ENCODE measurements at regions not wholly inside any gene's neighbourhood (a gene's known extent, or its start where the extent isn't known, plus 50 kb on each side); places are given as distances from the start of the nearest gene placed in this dataset.
"Not testable (repeated sequence)": the region's sequence is repeated elsewhere in the genome, so short reads cannot be mapped to it uniquely, and the experiment has no call there.

DNA sequence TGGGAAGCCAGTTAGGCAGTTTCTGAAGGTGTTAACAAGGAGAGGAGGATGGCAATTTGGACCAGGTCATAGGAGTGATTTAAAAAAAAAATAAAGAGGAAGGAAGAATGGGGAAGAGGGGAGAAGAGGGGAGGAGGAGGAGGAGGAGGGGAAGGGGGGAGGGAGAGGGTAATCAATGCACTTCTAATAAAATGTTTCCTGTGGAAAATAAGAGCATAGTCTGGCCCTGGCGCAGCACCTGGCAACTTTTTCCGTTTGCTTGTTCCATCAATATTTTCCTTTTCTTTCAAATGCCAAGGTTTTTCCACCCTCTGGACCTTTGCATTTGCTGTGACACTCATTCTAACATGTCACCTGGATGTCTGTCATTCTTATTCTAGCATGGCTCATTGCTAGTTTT lies 308.2 kb downstream of the PPP1R3A start:
- H3K4me1 ChIP-seq = no peaks in the 10 kb centered on the region
- Mint-ChIP-seq H3K4me3 (no peak overlapping the region), H3K9me3 (no peaks in the 10 kb centered on the region), H3K27me3 (ENCODE audit: insufficient read depth, low read depth) (no peaks in the 10 kb centered on the region), H3K36me3 (no peaks in the 10 kb centered on the region), H3K4me1 (no peaks in the 10 kb centered on the region), H3K27ac (no peak overlapping the region)
- H3K27ac ChIP-seq = no peak overlapping the region
- no peaks in the 10 kb centered on the region for H3K79me2 ChIP-seq (ENCODE audit: low read depth)
- H4K20me1 ChIP-seq (ENCODE audit: low read depth) = no peaks in the 10 kb centered on the region
- no peak overlapping the region for H2AFZ ChIP-seq (replicated peaks)
- no peak for DNase-seq (ENCODE audit: low spot score)
- no peaks in the 10 kb centered on the region for H3F3A ChIP-seq (ENCODE audit: low read depth)
- no peak overlapping the region for H3K4me3 ChIP-seq
- no peaks in the 10 kb centered on the region for H3K27me3 ChIP-seq
- H3K9ac ChIP-seq = no peak overlapping the region
- H3K9me3 ChIP-seq (ENCODE audit: low read depth) = no peaks in the 10 kb centered on the region
- TF ChIP-seq EZH2phosphoT487 (IDR thresholded peaks at IDR 0.05) = no peak
- no peak for TF ChIP-seq EZH2 (IDR thresholded peaks at IDR 0.05)
- TF ChIP-seq, protein P1, sequence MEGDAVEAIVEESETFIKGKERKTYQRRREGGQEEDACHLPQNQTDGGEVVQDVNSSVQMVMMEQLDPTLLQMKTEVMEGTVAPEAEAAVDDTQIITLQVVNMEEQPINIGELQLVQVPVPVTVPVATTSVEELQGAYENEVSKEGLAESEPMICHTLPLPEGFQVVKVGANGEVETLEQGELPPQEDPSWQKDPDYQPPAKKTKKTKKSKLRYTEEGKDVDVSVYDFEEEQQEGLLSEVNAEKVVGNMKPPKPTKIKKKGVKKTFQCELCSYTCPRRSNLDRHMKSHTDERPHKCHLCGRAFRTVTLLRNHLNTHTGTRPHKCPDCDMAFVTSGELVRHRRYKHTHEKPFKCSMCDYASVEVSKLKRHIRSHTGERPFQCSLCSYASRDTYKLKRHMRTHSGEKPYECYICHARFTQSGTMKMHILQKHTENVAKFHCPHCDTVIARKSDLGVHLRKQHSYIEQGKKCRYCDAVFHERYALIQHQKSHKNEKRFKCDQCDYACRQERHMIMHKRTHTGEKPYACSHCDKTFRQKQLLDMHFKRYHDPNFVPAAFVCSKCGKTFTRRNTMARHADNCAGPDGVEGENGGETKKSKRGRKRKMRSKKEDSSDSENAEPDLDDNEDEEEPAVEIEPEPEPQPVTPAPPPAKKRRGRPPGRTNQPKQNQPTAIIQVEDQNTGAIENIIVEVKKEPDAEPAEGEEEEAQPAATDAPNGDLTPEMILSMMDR (IDR thresholded peaks at IDR 0.05) = no peak
- no peaks in the 10 kb centered on the region for H3K36me3 ChIP-seq
- no peak overlapping the region for H3K4me2 ChIP-seq

DNA sequence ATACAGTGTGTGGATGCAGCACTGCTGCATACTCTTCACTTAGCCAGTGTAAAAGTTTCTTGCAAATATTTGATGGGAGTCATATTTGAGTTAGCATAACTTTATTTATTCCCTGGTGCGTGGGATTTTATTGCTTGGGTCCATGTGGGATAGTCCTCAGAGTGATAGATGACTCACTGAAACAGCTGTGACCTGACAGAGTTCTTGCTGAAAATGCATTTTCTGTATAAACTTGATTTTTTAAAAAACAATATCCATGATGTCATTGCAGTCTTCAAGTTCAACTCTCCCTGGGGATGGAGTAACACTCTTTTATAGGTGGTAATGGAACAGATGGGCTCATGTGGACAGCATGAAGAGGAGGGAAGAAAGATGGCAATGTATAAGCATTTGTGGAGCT lies 310.0 kb downstream of the PPP1R3A start:
- Mint-ChIP-seq H3K36me3 (no peaks in the 10 kb centered on the region), H3K27me3 (ENCODE audit: insufficient read depth, low read depth) (no peaks in the 10 kb centered on the region), H3K4me3 (no peak overlapping the region), H3K9me3 (no peaks in the 10 kb centered on the region), H3K4me1 (no peaks in the 10 kb centered on the region), H3K27ac (no peak overlapping the region)
- no peaks in the 10 kb centered on the region for H3K27me3 ChIP-seq
- no peak overlapping the region for H3K27ac ChIP-seq
- no peaks in the 10 kb centered on the region for H3K4me1 ChIP-seq
- no peaks in the 10 kb centered on the region for H3K9me3 ChIP-seq (ENCODE audit: low read depth)
- TF ChIP-seq EZH2 (IDR thresholded peaks at IDR 0.05) (no peak), EZH2phosphoT487 (IDR thresholded peaks at IDR 0.05) (no peak)
- TF ChIP-seq, protein P1 (IDR thresholded peaks at IDR 0.05) = no peak
- no peaks in the 10 kb centered on the region for H4K20me1 ChIP-seq (ENCODE audit: low read depth)
- no peak overlapping the region for H3K9ac ChIP-seq
- no peaks in the 10 kb centered on the region for H3K79me2 ChIP-seq (ENCODE audit: low read depth)
- H3F3A ChIP-seq (ENCODE audit: low read depth) = no peaks in the 10 kb centered on the region
- H3K4me3 ChIP-seq = no peak overlapping the region
- no peaks in the 10 kb centered on the region for H3K36me3 ChIP-seq
- H2AFZ ChIP-seq (replicated peaks) = no peak overlapping the region
- DNase-seq (ENCODE audit: low spot score) = no peak
- H3K4me2 ChIP-seq = no peak overlapping the region

DNA sequence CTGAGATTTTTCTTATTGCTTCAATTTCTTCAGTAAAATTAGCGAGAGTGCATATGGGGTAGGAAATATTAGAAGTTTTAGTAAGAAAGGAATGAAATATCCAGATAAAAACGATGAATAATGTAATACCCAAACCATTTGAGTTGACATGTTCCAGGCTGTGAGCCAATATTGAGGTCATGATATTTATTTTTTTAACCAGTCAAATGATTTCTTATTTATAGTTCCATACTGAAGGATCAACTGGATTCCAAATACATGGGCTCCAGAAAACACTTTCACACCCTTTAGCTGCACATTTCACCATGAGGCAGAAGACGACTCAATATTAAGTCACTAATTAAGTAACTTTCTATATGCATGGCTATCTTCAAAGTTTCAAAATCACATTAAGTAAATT lies 312.5 kb downstream of the PPP1R3A start:
- TF ChIP-seq, protein P1 (IDR thresholded peaks at IDR 0.05) = no peak
- TF ChIP-seq EZH2phosphoT487 (IDR thresholded peaks at IDR 0.05) = no peak
- TF ChIP-seq EZH2 (IDR thresholded peaks at IDR 0.05) = no peak
- no peak overlapping the region for H3K4me3 ChIP-seq
- H4K20me1 ChIP-seq (ENCODE audit: low read depth) = no peaks in the 10 kb centered on the region
- no peak overlapping the region for H3K27ac ChIP-seq
- H2AFZ ChIP-seq (replicated peaks) = no peak overlapping the region
- Mint-ChIP-seq H3K4me3 (no peak overlapping the region), H3K27ac (no peak overlapping the region), H3K9me3 (no peaks in the 10 kb centered on the region), H3K4me1 (no peaks in the 10 kb centered on the region), H3K27me3 (ENCODE audit: insufficient read depth, low read depth) (no peaks in the 10 kb centered on the region), H3K36me3 (no peaks in the 10 kb centered on the region)
- H3K79me2 ChIP-seq (ENCODE audit: low read depth) = no peaks in the 10 kb centered on the region
- H3K36me3 ChIP-seq = no peaks in the 10 kb centered on the region
- H3K9me3 ChIP-seq (ENCODE audit: low read depth) = no peaks in the 10 kb centered on the region
- no peak overlapping the region for H3K9ac ChIP-seq
- no peak for DNase-seq (ENCODE audit: low spot score)
- H3F3A ChIP-seq (ENCODE audit: low read depth) = no peaks in the 10 kb centered on the region
- no peaks in the 10 kb centered on the region for H3K4me1 ChIP-seq
- no peaks in the 10 kb centered on the region for H3K27me3 ChIP-seq
- H3K4me2 ChIP-seq = no peak overlapping the region

DNA sequence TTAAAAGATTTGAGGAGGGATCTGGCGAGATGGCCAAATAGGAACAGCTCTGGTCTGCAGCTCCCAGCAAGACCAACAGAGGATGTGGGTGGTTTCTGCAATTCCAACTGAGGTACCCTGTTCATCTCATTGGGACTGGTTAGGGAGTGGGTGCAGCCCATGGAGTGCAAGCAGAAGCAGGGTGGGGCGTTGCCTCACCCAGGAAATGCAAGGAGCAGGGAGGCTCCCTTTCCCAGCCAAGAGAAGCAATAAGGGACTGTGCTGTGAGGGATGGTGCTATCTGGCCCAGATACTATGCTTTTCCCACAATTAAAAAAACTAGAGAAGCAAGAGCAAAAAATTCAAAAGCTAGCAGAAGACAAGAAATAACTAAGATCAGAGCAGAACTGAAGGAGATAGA lies 318.4 kb downstream of the PPP1R3A start:
- not testable (repeated sequence) for H3K4me3 ChIP-seq; H3K27ac ChIP-seq; H3K27ac Mint-ChIP-seq; H3K36me3 ChIP-seq; H3K27me3 Mint-ChIP-seq (ENCODE audit: insufficient read depth, low read depth); H3K4me3 Mint-ChIP-seq; H3K27me3 ChIP-seq; H3K4me1 Mint-ChIP-seq; H3K79me2 ChIP-seq (ENCODE audit: low read depth); H3F3A ChIP-seq (ENCODE audit: low read depth); H3K9ac ChIP-seq; H3K4me2 ChIP-seq; H3K36me3 Mint-ChIP-seq; H3K9me3 ChIP-seq (ENCODE audit: low read depth); H2AFZ ChIP-seq (replicated peaks); H3K9me3 Mint-ChIP-seq; DNase-seq (ENCODE audit: low spot score); H3K4me1 ChIP-seq; H4K20me1 ChIP-seq (ENCODE audit: low read depth)

DNA sequence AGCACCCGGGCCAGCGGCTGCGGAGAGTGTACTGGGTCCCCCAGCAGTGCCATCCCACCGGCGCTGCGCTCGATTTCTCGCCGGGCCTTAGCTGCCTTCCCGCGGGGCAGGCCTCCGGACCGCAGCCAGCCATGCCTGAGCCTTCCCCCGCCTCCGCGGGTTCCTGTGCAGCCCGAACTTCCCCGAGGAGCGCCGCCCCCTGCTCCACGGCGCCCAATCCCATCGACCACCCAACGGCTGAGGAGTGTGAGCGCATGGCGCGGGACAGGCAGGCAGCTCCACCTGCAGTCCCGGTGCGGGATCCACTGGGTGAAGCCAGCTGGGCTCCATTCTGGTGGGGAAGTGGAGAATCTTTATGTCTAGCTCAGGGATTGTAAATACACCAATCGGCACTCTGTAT lies 325.4 kb downstream of the PPP1R3A start:
- not testable (repeated sequence) for H3K4me2 ChIP-seq; H3K27ac ChIP-seq; H3K4me1 Mint-ChIP-seq; H3F3A ChIP-seq (ENCODE audit: low read depth); H3K36me3 Mint-ChIP-seq; H3K27ac Mint-ChIP-seq; H3K27me3 ChIP-seq; H4K20me1 ChIP-seq (ENCODE audit: low read depth); H3K9me3 Mint-ChIP-seq; H3K36me3 ChIP-seq; H3K4me3 ChIP-seq; H2AFZ ChIP-seq (replicated peaks); H3K9ac ChIP-seq; H3K79me2 ChIP-seq (ENCODE audit: low read depth); H3K4me1 ChIP-seq; DNase-seq (ENCODE audit: low spot score); H3K27me3 Mint-ChIP-seq (ENCODE audit: insufficient read depth, low read depth); H3K4me3 Mint-ChIP-seq
- peaks cover 16% of the 10 kb centered on the region for H3K9me3 ChIP-seq (ENCODE audit: low read depth)

DNA sequence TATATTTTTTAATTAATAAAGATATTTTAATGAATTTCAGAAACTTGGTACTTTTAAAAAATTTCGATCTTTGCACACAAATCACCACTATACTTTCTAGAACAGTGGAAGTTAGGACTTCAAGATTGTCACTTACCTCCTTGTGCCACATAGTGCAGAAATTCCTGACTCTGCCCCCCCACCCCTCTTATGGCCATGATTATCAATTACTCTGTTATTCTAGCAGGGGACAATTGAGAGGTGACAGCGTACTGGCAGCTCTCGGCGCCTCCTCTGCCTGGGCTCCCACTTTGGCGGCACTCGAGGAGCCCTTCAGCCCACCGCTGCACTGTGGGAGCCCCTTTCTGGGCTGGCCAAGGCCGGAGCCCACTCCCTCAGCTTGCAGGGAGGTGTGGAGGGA lies 325.9 kb downstream of the PPP1R3A start:
- not testable (repeated sequence) for DNase-seq (ENCODE audit: low spot score); H3K36me3 ChIP-seq; H3K4me1 ChIP-seq; H3K79me2 ChIP-seq (ENCODE audit: low read depth); H3K9me3 Mint-ChIP-seq; H4K20me1 ChIP-seq (ENCODE audit: low read depth); H3K4me1 Mint-ChIP-seq; H3K9ac ChIP-seq; H3K27ac Mint-ChIP-seq; H3K36me3 Mint-ChIP-seq; H3K4me3 ChIP-seq; H3K4me3 Mint-ChIP-seq; H3K27ac ChIP-seq; H3K27me3 ChIP-seq; H2AFZ ChIP-seq (replicated peaks); H3F3A ChIP-seq (ENCODE audit: low read depth); H3K4me2 ChIP-seq; H3K27me3 Mint-ChIP-seq (ENCODE audit: insufficient read depth, low read depth)
- peaks cover 16% of the 10 kb centered on the region for H3K9me3 ChIP-seq (ENCODE audit: low read depth)
